ENCODE measurements at regions not wholly inside any gene's neighbourhood (a gene's known extent, or its start where the extent isn't known, plus 50 kb on each side); places are given as distances from the start of the nearest gene placed in this dataset.

DNA sequence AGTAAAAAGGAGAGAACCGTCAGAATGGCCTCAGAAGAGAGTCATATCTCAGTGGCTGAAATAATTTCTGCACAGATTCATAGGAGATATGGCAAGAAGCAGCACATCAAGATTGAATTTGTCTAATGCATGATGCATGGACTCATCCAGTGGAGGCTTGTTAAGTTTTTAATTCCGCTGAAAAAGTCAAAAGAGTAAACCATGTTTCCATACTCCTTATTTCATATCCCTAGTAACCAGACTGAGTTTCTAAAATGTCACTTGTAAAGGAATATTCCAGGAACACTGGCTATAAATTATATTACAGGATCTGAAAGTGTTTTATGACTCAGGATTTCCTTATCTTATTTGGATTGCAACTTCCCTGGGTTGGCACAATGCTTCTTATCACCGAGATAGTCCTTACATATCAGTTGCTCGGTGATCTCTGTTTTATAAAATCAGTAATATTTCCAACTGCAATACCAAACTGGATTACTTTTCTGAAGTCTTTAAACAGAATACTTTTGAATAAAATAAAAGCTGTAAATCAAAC, 180.2 kb upstream of the TSC22D1 start:
- Mint-ChIP-seq H3K36me3 (ENCODE audit: low read depth) (no peaks in the 10 kb centered on the region), H3K9me3 (no peaks in the 10 kb centered on the region), H3K4me3 (no peak overlapping the region), H3K4me1 (peaks cover 21% of the 10 kb centered on the region), H3K27ac (no peak overlapping the region), H3K27me3 (no peaks in the 10 kb centered on the region)
- intact Hi-C loops (cut with micrococcal nuclease), result loop anchor here (2.0 kb wide), 2 partner anchors 14 to 46 kb away; no protein-coding TSS in a partner anchor
- no peak for DNase-seq

DNA sequence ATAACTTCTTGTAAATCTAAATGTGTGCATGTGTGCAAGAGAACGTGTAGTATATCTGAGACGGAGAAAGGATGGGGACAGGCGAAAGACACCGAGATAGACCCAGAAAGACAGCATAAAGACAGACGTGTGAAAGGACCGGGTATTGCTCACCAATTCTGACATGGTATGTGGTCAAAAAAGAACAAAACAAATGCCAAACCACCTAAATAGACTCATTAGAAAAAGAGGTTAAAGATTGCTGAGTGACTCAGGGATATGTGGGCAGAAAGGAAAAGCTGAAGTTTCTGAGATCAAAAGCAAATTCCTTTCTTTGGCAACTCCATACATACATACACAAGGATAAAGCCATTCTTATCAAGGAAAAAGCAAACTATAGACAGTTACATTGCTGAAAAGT, 179.7 kb upstream of the TSC22D1 start:
- no peak overlapping the region for H3K27ac Mint-ChIP-seq
- no peaks in the 10 kb centered on the region for H3K9me3 Mint-ChIP-seq
- H3K4me3 Mint-ChIP-seq, result no peak overlapping the region
- intact Hi-C loops (cut with micrococcal nuclease), result loop anchor here (2.0 kb wide), 2 partner anchors 13 to 45 kb away; no protein-coding TSS in a partner anchor
- H3K4me1 Mint-ChIP-seq, result peaks cover 21% of the 10 kb centered on the region
- no peaks in the 10 kb centered on the region for H3K36me3 Mint-ChIP-seq (ENCODE audit: low read depth)
- H3K27me3 Mint-ChIP-seq, result no peaks in the 10 kb centered on the region
- no peak for DNase-seq

DNA sequence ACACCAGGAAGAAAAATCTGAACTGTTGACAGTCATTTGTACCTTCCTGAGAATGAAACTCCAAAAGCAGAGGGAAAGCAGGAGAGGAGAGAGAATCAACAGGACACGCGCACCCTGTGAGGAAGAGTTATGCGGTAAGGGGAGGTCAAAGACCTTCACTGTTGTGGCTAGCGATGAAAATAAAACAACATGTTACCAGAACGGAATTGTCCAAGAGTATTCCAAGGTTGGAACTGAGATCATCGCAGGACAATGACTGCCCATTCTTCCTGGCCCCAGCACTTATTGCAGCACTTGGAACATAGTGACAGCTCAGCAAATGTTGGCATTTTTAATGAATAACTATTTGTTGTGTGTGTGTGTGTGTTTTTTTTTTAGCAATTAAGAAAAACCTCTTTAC, 176.0 kb upstream of the TSC22D1 start:
- intact Hi-C loops (cut with micrococcal nuclease), result no loop called here
- Mint-ChIP-seq H3K27me3 (peaks cover 3% of the 10 kb centered on the region), H3K4me3 (no peak overlapping the region), H3K36me3 (ENCODE audit: low read depth) (no peaks in the 10 kb centered on the region), H3K9me3 (peaks cover 4% of the 10 kb centered on the region), H3K4me1 (peaks cover 8% of the 10 kb centered on the region), H3K27ac (no peak overlapping the region)
- DNase-seq, result no peak

DNA sequence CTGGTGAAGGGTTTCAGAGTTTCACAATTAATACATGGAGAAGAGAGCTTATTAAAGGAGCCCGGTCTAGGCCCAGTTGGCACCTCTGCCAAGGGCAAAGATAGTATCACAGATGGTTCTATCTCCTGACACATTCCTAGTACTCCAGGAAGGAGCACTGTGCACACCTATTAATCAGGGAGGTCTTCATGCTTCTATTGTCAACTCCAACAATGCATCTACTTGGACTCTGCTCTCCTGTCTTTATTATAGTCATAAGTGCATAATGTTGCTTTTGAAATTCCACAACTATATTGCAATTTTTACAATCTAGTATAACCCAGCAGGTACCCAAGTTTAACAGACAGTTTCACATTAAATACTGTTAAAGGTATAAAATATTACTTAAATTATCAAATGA, 174.5 kb upstream of the TSC22D1 start:
- Mint-ChIP-seq H3K27ac (no peak overlapping the region), H3K27me3 (peaks cover 6% of the 10 kb centered on the region), H3K9me3 (peaks cover 4% of the 10 kb centered on the region), H3K4me1 (peaks cover 2% of the 10 kb centered on the region), H3K4me3 (no peak overlapping the region), H3K36me3 (ENCODE audit: low read depth) (no peaks in the 10 kb centered on the region)
- DNase-seq, result no peak
- intact Hi-C loops (cut with micrococcal nuclease), result no loop called here

DNA sequence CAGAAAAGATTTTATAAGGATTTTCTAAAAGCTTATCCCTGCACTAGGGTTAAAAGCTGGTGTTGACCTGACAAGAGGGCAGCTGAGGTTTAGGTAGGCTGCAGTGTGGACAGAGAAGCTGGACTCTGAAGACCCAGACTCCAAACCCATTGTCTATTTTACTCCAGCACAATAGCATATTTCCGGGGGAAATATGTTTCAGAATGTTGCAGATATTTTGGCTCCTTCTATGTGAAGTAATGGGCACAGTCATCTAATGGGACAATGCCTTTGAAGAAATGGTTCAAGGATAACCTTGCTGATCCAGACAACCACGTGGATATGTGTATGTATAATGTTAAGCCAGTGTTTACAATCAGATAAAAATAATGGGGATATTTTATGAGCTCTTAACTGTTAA, 173.8 kb upstream of the TSC22D1 start:
- Mint-ChIP-seq H3K27me3 (peaks cover 6% of the 10 kb centered on the region), H3K4me1 (peaks cover under 1% of the 10 kb centered on the region), H3K9me3 (peaks cover 4% of the 10 kb centered on the region), H3K27ac (no peak overlapping the region), H3K36me3 (ENCODE audit: low read depth) (no peaks in the 10 kb centered on the region), H3K4me3 (no peak overlapping the region)
- intact Hi-C loops (cut with micrococcal nuclease), result no loop called here
- DNase-seq, result no peak

DNA sequence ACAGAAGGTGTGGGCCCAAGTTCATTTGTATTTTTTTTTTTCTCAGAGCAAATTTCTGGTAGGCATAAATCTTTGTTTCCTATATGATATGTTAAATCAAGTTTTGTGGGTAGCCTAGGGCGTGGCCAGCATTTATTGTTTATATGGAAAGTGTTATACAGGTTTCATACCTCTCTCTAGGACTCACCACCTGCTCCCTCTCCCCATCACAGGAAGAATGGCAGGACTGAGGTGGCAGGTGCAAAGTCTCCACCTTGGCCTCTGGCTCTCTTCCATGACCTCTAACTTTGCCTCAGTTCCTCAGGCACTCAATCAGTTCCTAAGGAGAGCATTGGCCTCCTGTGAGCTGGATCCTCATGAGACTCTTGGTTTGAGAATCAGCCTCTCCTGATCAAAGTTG, 172.3 kb upstream of the TSC22D1 start:
- DNase-seq, result no peak
- no peak overlapping the region for H3K4me3 Mint-ChIP-seq
- H3K36me3 Mint-ChIP-seq (ENCODE audit: low read depth), result no peaks in the 10 kb centered on the region
- no peak overlapping the region for H3K27ac Mint-ChIP-seq
- H3K27me3 Mint-ChIP-seq, result peaks cover 6% of the 10 kb centered on the region
- intact Hi-C loops (cut with micrococcal nuclease), result no loop called here
- H3K4me1 Mint-ChIP-seq, result no peaks in the 10 kb centered on the region
- peaks cover 13% of the 10 kb centered on the region for H3K9me3 Mint-ChIP-seq

DNA sequence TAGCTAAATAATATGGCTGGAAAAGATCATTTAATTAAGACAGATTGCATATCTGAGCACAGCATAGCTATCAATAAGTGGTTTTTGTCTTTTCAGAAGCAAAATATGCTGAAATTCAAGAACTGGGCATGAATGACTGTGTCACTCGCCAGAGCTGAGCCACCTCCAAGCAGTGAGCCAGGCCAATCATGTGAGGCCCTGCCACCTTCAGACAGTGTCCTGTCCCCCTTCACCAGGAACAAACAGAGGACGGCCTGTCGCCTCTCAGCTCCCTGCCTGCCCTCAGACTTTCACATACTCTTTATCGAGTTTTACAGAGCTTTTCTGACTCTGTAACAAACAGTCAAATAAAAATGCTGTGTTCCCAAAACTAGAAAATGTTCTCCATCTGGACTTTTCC, 171.0 kb upstream of the TSC22D1 start:
- Mint-ChIP-seq H3K4me1 (no peaks in the 10 kb centered on the region), H3K36me3 (ENCODE audit: low read depth) (no peaks in the 10 kb centered on the region), H3K9me3 (peaks cover 13% of the 10 kb centered on the region), H3K27ac (no peak overlapping the region), H3K4me3 (no peak overlapping the region), H3K27me3 (peaks cover 6% of the 10 kb centered on the region)
- no peak for DNase-seq
- intact Hi-C loops (cut with micrococcal nuclease), result no loop called here

DNA sequence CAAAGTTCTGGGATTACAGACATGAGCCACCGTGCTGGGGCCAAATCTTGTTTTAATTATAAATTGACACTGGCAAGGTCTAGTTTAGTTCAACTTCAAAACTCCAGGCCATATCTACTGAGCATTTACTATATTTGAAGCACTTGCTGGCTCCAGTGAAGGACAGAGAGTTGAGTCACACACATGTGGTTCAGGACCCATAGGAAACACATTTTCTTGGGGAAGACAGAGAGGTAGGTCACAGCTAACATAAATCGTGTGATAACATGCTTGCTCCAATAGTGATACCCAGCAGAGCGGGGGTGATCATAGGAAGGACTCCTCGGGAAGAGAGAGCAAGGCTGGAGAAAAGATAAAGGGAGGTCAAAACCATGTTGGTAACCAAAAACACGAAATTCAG, 170.6 kb upstream of the TSC22D1 start:
- intact Hi-C loops (cut with micrococcal nuclease), result no loop called here
- Mint-ChIP-seq H3K4me3 (no peak overlapping the region), H3K27ac (no peak overlapping the region), H3K4me1 (no peaks in the 10 kb centered on the region), H3K27me3 (peaks cover 6% of the 10 kb centered on the region), H3K36me3 (ENCODE audit: low read depth) (no peaks in the 10 kb centered on the region), H3K9me3 (peaks cover 13% of the 10 kb centered on the region)
- DNase-seq, result no peak

DNA sequence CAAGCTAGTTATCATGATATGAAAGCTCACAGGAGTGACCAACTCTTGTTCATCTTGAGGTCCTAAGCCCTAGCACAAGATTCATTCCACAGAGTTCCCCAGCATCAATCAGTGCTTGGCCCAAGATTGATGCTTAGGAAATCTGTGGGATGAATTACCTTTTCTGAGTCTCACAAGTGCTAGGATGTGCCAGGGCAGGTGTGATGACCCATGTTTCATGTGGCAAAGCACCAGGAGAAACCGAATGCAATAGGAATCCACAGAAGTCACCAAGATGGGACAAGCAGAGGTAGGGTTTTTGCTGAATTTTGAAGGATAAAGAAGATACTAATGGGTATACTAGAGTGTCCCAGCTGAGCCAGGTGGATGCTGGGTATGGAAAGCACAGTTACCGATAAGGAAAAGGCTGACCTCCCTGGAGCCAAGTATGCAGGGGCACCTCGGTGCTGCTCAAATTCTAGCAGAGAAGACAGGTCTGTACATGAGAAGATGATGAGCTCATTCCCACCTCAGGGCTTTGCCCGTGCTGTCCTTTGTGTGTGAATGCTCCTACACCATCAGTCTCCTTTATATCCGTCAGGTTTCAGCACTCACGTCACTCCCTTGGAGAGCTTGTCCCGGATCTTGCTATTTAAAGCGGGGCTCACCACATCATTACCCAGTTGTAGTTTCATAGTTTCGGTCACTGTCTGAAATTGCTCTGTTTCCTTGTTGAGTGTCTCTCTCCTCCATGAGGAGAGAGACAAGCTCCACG, 168.9 kb upstream of the TSC22D1 start:
- H3K9me3 Mint-ChIP-seq, result peaks cover 13% of the 10 kb centered on the region
- H3K4me3 Mint-ChIP-seq, result no peak overlapping the region
- no peak overlapping the region for H3K27ac Mint-ChIP-seq
- no peak for DNase-seq
- peaks cover 6% of the 10 kb centered on the region for H3K27me3 Mint-ChIP-seq
- no peaks in the 10 kb centered on the region for H3K4me1 Mint-ChIP-seq
- H3K36me3 Mint-ChIP-seq (ENCODE audit: low read depth), result no peaks in the 10 kb centered on the region
- intact Hi-C loops (cut with micrococcal nuclease), result no loop called here

DNA sequence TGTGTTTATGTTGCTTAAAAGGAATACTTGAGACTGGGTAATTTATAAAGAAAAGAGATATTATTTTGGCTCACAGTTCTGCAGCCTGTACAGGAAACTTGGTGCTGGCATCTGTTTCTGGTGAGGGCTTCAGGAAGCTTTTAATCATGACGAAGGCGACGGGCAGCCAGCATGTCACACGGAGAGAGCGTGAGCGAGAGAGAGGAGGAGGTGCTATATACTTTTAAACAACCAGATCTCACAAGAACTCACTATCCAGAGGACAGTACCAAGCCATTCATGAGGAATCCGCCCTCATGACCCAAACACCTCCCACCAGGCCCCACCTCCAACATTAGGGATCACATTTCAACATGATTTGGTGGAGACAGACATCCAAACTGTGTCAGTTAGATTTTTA, 163.4 kb upstream of the TSC22D1 start:
- Mint-ChIP-seq H3K27me3 (peaks cover 7% of the 10 kb centered on the region), H3K9me3 (peaks cover 9% of the 10 kb centered on the region), H3K4me3 (no peak overlapping the region), H3K36me3 (ENCODE audit: low read depth) (no peaks in the 10 kb centered on the region), H3K27ac (no peak overlapping the region), H3K4me1 (no peaks in the 10 kb centered on the region)
- intact Hi-C loops (cut with micrococcal nuclease), result no loop called here
- no peak for DNase-seq

DNA sequence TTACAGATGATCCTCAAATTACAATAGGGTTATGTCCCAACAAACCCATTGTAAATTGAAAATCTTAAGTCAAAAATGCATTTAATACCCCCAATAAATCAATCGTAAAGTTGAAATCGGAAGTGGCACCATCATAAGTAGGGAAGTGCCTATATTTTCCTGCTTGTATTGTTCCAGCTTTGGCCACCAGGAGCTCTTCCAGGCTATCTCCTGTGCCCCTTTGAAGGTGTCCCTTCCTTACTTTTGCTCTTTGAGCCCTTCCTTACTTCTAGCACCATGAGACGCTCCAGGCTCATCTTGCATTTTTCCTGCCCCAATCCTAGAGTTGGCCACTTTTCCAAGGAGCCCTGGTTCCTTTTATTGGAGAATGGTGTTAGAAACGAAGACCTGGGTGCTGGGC, 163.0 kb upstream of the TSC22D1 start:
- Mint-ChIP-seq H3K9me3 (peaks cover 6% of the 10 kb centered on the region), H3K27ac (no peak overlapping the region), H3K27me3 (peaks cover 8% of the 10 kb centered on the region), H3K4me1 (no peaks in the 10 kb centered on the region), H3K4me3 (no peak overlapping the region), H3K36me3 (ENCODE audit: low read depth) (no peaks in the 10 kb centered on the region)
- intact Hi-C loops (cut with micrococcal nuclease), result no loop called here
- DNase-seq, result no peak

DNA sequence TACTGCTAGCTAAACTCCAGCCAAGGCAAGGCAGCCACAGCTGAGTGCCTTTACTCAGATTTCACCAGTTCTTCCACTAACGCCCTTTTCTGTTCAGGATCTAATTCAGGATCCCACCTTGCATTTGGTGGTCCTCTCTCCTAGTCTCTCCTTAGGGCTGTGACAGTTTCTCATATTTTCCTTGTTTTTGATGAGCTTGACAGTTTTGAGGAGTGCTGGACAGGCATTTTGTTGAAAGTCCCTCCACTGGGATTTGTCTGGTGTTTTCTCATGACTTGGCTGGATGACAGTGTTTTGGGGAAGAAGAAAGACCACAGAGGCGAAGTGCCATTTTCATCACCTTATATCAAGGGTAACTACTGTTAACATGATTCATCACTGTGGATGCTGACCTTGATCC, 162.3 kb upstream of the TSC22D1 start:
- no peak overlapping the region for H3K27ac Mint-ChIP-seq
- peaks cover 8% of the 10 kb centered on the region for H3K27me3 Mint-ChIP-seq
- no peak for DNase-seq
- no peaks in the 10 kb centered on the region for H3K4me1 Mint-ChIP-seq
- H3K4me3 Mint-ChIP-seq, result no peak overlapping the region
- H3K36me3 Mint-ChIP-seq (ENCODE audit: low read depth), result no peaks in the 10 kb centered on the region
- intact Hi-C loops (cut with micrococcal nuclease), result no loop called here
- peaks cover under 1% of the 10 kb centered on the region for H3K9me3 Mint-ChIP-seq

DNA sequence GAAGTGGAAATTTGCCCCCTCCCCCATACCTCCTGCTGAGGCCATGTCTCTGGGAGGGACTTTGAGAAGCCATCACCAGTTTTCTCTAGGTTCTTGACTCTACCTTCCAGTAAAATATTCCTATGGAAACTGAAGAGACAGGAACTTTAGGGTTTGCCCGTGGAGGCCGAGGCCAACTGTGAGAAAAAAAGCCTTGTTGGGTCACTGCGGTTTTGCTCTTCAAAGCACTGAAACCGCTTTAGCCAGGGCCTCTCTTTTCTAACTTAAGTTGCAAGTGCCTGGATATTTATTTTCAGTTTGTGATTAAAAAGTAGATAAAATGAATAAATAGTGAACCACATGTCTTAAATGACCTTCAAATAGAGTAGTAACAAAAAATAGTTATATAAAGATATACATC, 159.7 kb upstream of the TSC22D1 start:
- no peak overlapping the region for H3K4me3 Mint-ChIP-seq
- H3K36me3 Mint-ChIP-seq (ENCODE audit: low read depth), result no peaks in the 10 kb centered on the region
- H3K27me3 Mint-ChIP-seq, result peaks cover 11% of the 10 kb centered on the region
- H3K27ac Mint-ChIP-seq, result no peak overlapping the region
- DNase-seq, result no peak
- intact Hi-C loops (cut with micrococcal nuclease), result no loop called here
- H3K4me1 Mint-ChIP-seq, result no peaks in the 10 kb centered on the region
- no peaks in the 10 kb centered on the region for H3K9me3 Mint-ChIP-seq

DNA sequence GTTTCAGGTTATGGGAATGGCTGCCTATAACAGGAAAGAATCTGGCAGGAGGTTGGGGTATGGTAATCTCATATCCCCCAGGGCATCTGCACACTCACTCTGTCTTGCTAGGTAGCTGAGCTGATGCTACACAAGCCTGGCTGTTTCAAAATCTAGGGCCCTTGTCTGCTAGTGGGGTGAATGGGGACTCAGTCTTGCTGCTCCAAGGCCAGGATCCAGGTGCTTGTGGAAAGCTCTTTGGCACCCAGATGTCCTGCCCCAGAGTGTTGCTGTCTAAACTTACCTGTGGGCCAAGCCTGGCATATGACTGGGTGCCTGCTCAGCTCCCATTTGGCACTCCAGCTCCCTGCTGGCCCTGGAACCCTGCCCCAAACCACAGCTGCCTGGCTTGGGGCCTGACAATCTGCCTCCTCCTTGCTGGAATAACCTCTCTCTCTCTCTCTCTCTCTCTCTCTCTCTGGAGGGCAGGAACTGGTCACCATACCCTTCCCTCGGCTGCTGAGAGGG, 158.1 kb upstream of the TSC22D1 start:
- DNase-seq, result no peak
- no peaks in the 10 kb centered on the region for H3K4me1 Mint-ChIP-seq
- no peaks in the 10 kb centered on the region for H3K36me3 Mint-ChIP-seq (ENCODE audit: low read depth)
- H3K27ac Mint-ChIP-seq, result no peak overlapping the region
- no peaks in the 10 kb centered on the region for H3K9me3 Mint-ChIP-seq
- H3K4me3 Mint-ChIP-seq, result no peak overlapping the region
- intact Hi-C loops (cut with micrococcal nuclease), result no loop called here
- H3K27me3 Mint-ChIP-seq, result peaks cover 11% of the 10 kb centered on the region

All from activated CD4-positive, alpha-beta T cell treated with anti-CD3 and anti-CD28 coated beads, Interleukin-2, amount 10 ng/mL, durations not matched to agents 24 days and 14 days (primary cell).